Thoracic aorta (tissue), 2 donors: ENCODE measurements at regions not wholly inside any gene's neighbourhood (a gene's known extent, or its start where the extent isn't known, plus 50 kb on each side); places are given as distances from the start of the nearest gene placed in this dataset.
"Not testable (repeated sequence)": the region's sequence is repeated elsewhere in the genome, so short reads cannot be mapped to it uniquely, and the experiment has no call there.

Experiments used
- ATAC-seq: fragments of 150-250 bp; one replicate; pipeline ENCODE4 v1.8.0; 2017; ENCODE audit warnings: low read depth; ENCODE audit not compliant: insufficient number of reproducible peaks, low FRiP score
- DNase-seq: peaks from one replicate; pipeline ENCODE4 v3.0.0-alpha.2; 2020; ENCODE audit warnings: low spot score
- H3K27ac ChIP-seq, 2 donors: fragments of 200-600 bp; sonication (generic); 1 replicate in 1 of 2; 2 replicates in 1 of 2; pipeline ENCODE4 v1.5.1; 2016; ENCODE audit warnings: mild to moderate bottlenecking in 2 of 2, moderate library complexity in 2 of 2
- H3K27me3 ChIP-seq: fragments of 200-600 bp; sonication (generic); replicated peaks from 2 replicates; pipeline ENCODE4 v1.6.0; 2016; ENCODE audit warnings: mild to moderate bottlenecking; ENCODE audit not compliant: insufficient read depth
- H3K36me3 ChIP-seq: fragments of 200-600 bp; sonication (generic); one replicate; pipeline ENCODE4 v1.5.1; 2016
- H3K4me1 ChIP-seq, 2 donors: fragments of 200-600 bp; sonication (generic); 1 replicate in 1 of 2; 2 replicates in 1 of 2; pipeline versions ENCODE4 v1.5.1 to v1.6.0; 2016; ENCODE audit warnings: low read depth in 2 of 2, mild to moderate bottlenecking in 1 of 2; ENCODE audit not compliant: control insufficient read depth in 1 of 2
- H3K4me3 ChIP-seq: fragments of 200-600 bp; sonication (generic); 2 replicates; pipeline ENCODE4 v1.5.1; 2016; ENCODE audit warnings: mild to moderate bottlenecking
- H3K9me3 ChIP-seq: fragments of 200-600 bp; sonication (generic); 2 replicates; pipeline ENCODE4 v1.5.1; 2016
- TF ChIP-seq, protein P1 (sequence below): fragments of 200-600 bp; sonication (generic); IDR thresholded peaks from one replicate; pipeline ENCODE4 v1.5.1; 2019; ENCODE audit warnings: antibody characterized with exemption

DNA sequence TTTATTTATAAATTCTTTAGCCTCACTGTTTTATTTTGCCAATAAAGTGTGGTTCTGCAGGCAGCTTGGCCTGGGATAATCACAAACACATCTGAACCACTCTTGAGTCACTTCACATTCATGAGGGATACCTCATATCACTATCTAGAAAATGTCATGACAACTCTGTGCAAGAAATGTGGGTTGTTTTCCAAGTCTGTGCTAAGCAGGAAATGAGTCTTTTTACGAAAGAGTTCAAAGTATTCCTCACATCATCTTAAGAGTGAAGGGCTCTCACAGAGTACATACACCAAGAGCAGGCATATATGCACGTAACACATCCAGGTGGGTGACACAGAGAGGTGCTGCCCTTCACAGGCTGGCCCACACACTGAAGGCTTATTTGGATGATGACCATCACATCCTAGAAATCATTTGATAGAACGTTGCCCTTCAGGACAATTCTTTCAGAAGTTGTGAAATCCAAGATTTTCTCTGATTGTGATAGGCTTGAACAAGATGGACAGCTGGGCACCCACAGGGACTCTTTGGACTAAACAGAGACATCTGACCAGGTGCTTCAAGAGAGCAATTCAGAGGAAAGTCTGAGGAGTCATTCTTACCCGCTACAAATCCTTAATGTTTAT lies 811.1 kb upstream of the LRATD1 start:
- DNase-seq (no peak), ATAC-seq (no peak)
- no peaks in the 10 kb centered on the region for H3K4me1 ChIP-seq
- no peak overlapping the region for H3K4me3 ChIP-seq
- H3K9me3 ChIP-seq = no peaks in the 10 kb centered on the region
- H3K27ac ChIP-seq = no peak overlapping the region
- H3K36me3 ChIP-seq = no peaks in the 10 kb centered on the region
- no peaks in the 10 kb centered on the region for H3K27me3 ChIP-seq
- TF ChIP-seq, protein P1, sequence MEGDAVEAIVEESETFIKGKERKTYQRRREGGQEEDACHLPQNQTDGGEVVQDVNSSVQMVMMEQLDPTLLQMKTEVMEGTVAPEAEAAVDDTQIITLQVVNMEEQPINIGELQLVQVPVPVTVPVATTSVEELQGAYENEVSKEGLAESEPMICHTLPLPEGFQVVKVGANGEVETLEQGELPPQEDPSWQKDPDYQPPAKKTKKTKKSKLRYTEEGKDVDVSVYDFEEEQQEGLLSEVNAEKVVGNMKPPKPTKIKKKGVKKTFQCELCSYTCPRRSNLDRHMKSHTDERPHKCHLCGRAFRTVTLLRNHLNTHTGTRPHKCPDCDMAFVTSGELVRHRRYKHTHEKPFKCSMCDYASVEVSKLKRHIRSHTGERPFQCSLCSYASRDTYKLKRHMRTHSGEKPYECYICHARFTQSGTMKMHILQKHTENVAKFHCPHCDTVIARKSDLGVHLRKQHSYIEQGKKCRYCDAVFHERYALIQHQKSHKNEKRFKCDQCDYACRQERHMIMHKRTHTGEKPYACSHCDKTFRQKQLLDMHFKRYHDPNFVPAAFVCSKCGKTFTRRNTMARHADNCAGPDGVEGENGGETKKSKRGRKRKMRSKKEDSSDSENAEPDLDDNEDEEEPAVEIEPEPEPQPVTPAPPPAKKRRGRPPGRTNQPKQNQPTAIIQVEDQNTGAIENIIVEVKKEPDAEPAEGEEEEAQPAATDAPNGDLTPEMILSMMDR = no peak

DNA sequence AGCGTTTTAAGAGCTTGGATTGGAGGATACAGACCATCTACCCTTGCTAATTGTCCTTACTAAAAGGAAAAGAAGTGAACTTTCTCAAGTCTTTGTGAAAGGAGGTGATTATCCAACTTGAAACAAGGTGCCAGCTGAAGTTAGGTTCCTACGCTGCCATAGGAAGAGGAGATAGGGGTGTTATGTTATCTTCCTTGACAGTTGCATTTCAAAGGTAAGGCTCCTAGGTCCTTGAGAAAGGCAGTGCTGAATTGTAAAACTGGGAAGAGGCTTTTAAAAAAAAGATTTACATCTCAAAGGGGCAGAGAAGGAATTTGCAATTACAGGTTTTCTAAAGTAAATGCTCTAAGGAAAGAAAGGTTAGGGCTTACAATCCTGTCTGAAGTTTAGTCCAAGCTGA lies 810.2 kb upstream of the LRATD1 start:
- no peaks in the 10 kb centered on the region for H3K4me1 ChIP-seq
- H3K27ac ChIP-seq = no peak overlapping the region
- TF ChIP-seq, protein P1 = no peak
- DNase-seq (no peak), ATAC-seq (no peak)
- H3K36me3 ChIP-seq = no peaks in the 10 kb centered on the region
- H3K27me3 ChIP-seq = no peaks in the 10 kb centered on the region
- H3K9me3 ChIP-seq = no peaks in the 10 kb centered on the region
- H3K4me3 ChIP-seq = no peak overlapping the region

DNA sequence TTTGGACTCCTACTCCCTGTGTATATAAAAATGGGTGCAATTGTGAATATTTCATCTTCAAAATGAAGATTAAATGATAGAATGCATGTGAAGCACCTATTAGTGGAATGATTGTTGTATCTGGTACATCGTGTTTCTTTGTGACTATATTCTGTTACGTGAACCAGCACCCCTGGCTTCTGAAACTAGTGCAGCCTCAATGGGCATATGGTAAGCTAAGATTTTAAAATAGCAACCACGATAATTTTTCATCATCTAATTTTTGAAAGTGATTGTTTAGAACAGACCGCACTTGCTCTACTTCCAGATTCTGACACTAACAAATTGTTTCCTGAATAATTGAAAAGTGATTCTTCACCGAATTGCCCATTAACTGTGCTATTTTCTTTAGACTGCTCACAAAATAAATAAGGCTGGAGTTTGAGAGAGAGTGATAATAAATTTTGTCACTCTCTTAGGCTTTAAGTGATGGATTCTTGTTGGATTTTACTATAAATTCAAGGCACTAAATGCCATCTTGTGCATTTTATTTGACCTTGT lies 806.1 kb upstream of the LRATD1 start:
- no peaks in the 10 kb centered on the region for H3K36me3 ChIP-seq
- ATAC-seq = no peak

DNA sequence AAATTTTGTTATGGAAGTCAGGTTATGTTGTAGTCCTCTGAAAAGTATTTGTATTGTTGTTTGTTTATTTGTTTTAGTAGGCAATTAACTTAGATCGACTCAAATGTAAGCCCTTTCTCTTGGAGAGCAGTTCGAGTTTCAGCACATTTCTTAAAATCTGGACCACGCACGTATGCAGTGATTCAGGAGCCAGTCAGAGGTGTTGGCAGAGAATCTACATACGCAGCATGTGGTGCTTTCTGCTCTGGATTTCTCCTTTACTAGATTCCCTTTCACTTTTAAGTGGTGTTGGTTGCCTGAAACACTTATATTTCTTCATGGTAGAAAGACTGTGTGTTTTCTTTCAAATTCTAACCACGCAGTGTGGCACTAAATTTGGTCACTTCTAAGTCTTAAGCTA lies 773.9 kb upstream of the LRATD1 start:
- H3K27ac ChIP-seq = no peak overlapping the region
- H3K36me3 ChIP-seq = no peaks in the 10 kb centered on the region
- ATAC-seq (no peak), DNase-seq (no peak)
- TF ChIP-seq, protein P1 = no peak
- no peak overlapping the region for H3K4me3 ChIP-seq
- H3K27me3 ChIP-seq = no peaks in the 10 kb centered on the region
- no peaks in the 10 kb centered on the region for H3K9me3 ChIP-seq
- H3K4me1 ChIP-seq = no peaks in the 10 kb centered on the region

More for the DNA sequence above, 806.1 kb upstream of the LRATD1 start:
- TF ChIP-seq, protein P1 = no peak
- no peak for DNase-seq
- Histone ChIP-seq H3K27me3 (no peaks in the 10 kb centered on the region), H3K9me3 (no peaks in the 10 kb centered on the region), H3K4me3 (no peak overlapping the region), H3K4me1 (no peaks in the 10 kb centered on the region), H3K27ac (no peak overlapping the region)

DNA sequence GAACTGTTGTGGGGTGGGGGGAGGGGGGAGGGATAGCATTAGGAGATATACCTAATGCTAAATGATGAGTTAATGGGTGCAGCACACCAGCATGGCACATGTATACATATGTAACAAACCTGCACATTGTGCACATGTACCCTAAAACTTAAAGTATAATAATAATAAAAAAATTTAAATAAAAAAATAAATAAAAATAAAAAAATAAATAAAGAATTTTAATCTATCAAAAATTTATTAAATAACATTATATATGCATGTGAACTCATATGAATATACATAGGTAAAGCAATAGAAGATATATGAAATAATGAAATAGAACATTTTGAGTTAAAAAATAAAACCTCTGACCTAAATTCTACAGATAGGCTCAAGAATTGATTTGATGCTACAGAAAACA lies 764.2 kb upstream of the LRATD1 start:
- not testable (repeated sequence) for H3K36me3 ChIP-seq, H3K27me3 ChIP-seq, ATAC-seq, DNase-seq, H3K9me3 ChIP-seq, H3K4me3 ChIP-seq, H3K4me1 ChIP-seq, H3K27ac ChIP-seq
